Activated T-helper 1 cell treated with anti-CD3 and anti-CD28 coated beads, Interleukin-2, amount 50 U/mL, for 16 hours (primary cell): ENCODE measurements at regions not wholly inside any gene's neighbourhood (a gene's known extent, or its start where the extent isn't known, plus 50 kb on each side); places are given as distances from the start of the nearest gene placed in this dataset.

Source experiments
- DNase-seq, 2 donors: peaks; one replicate each; pipeline ENCODE4 v3.0.0-alpha.2; 2020; ENCODE audit warnings: low read depth in 1 of 2, low spot score in 1 of 2

DNA sequence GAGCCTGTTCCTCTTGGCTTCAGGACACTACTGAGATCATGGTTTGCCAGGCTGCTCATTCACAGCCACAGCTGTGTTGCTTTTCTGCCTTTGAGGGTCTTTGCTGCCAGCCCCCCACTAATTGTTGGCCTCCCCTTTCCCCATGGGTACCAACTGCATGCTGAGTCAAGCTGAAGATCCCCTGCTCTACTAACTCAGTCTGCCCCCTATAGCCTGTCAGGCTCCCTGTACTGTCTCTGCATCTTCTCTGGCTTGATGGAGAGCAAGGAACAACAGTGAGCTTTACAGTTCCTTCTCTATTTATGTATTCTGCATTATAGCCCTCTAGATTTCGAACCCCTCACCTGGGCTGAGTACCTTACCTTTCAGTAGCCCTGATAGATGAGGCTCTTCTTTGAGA is 257.6 kb upstream of the CADM1 start:
- DNase-seq: no peak

DNA sequence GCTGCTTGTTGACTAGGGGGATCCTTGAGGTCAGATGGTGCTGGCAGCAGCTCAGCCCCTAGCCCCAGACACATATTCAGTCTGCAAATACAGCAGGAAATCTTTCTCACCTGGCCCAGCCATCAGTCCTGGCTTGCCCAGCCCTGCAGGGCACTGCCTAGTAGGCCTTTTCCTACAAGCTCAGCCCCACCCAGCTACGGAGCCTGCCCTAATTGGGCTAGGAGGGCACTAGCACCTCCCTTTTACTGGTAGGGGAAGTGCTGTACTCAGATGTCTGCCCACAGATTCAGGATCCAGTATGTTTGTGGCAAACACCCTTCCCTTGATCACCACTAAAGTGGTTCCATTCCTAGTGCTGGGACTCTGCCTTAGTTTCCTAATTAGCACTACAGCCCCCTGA is 257.1 kb upstream of the CADM1 start:
- no peak for DNase-seq

DNA sequence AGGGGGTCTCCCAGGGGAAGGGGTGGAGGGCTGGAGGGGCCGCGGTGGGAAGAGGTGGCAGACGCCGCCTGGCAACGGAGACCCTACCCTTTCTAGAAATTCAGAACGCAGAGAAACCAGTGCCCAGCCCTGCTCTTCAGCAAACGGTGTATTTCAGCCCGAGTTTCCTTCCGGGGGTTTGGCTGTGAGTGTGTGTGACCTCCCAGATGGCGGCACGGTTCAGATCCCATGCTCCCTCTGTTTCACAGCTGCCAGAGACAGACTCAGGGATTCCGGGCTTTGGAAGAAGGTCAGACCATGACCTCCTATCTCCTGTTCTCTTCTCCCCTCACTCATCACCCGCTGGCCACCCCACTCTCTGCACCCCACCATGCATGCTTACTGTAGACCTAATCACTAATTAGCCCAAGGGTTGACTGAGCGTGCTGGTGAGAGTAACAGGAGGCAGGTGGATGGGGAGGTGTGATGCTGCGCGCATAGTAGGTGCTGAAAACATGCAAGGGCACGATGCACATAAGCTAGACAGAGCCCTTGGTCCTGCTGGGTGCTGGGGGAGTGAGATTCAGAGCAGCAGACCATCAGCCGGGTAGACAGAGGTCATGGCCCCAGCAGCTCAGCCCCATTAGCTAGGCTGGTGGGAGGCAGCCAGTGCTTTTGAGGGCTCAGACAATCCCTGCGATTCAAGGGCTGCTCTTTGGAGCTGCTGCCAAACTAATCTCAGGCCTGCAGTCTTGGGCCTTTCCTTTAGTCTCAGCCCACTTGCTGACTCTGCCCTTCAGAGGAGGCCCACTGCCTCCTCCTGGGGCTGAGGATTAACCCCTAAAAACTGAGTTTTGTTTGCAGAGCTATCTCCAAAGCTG is 256.5 kb upstream of the CADM1 start:
- no peak for DNase-seq

DNA sequence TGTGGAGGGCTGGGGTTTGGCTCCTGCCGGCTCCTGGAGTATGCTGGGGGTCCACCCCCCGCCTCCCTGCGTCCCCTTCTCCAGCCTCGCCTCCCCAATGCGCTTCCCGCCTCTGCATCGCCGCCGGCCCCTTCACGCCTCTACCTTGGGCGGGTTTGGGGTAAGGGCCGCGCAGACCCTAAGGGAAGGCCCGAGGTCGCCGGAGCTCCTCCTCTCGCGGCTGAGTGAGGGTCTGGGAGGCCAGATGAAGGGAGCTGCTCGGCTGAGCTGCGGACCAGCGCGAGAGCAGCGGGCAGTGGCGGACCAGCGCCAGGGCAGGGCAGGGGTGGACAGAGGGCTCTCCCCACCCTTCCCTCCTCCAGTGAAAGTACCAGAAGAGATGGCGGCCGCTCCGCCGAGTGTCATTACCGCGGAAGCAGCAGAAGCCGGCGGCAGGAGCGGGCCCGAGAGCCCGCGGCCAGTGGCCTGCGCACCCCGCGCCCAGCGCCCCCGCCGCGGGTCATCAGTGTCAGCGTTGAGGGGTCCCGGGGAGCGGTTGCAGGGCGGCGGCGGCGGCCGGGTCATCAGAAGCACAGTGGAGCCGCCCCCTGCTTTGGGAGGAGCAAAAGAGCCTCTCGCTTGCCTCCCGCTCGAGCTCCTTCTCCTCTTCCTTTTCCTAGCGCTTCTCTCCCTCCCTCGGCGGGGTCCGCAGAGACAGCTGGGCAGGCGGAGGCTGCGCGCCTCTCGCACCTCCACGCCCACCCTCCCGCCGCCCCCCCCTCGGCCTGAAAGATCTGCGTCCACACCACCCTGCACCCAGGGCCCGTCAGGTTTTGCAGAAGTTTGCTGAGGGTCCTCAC is 255.6 kb upstream of the CADM1 start:
- no peak for DNase-seq

DNA sequence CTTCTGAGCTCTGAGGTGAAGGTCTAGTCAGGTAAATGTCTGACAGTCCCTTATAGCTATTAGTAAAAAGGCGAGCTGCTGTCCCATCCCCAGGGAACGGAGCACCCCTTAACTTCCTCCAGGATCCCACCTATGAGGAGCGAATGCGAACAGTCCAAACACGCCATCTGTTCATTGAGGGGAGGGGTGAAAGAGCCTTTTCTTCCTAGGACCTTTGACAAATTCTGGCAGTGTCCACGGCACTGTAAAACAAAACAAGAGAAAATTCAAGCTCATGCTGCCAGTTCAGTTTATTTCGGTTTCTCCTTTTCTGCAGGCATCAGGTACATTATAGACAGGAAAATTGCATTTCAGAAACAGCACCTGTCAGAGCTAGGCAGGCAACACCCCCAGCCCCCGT is 253.8 kb upstream of the CADM1 start:
- no peak for DNase-seq

DNA sequence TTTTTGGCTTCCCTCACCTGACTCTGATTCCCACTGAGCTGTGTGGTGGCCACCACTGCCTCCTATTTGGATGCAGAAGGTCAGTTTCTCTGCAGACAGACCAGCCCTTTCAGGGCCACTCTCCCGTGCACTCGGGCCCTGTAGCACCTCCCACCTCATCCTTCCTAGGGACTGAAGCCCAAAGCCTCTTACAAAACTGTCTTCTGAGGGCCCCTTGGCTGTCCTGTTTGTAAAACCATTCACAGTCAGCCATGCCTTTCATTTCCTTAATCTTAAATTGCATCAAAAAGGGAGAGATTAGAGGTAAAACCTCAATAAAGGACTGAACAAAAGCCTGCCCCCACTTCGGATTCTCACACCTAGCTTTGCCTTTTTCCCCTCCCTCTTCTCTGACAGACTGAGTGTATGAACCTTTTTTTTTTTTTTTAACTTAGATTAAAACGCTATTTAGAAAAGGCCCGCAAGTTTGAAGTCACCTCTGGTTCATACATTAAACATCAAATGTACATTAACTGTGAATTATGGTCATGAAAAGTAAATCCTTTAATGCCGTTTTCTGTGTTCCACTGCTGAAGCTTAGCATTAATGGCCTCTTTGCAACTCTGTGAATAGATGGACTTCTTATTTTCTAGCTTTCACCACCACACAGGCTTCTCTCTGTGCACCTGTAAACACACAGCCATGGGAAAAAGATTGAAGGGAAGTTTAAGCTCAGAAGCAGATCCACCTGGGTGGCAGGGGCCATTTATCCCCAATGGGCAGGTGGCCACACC is 247.2 kb upstream of the CADM1 start:
- no peak for DNase-seq

DNA sequence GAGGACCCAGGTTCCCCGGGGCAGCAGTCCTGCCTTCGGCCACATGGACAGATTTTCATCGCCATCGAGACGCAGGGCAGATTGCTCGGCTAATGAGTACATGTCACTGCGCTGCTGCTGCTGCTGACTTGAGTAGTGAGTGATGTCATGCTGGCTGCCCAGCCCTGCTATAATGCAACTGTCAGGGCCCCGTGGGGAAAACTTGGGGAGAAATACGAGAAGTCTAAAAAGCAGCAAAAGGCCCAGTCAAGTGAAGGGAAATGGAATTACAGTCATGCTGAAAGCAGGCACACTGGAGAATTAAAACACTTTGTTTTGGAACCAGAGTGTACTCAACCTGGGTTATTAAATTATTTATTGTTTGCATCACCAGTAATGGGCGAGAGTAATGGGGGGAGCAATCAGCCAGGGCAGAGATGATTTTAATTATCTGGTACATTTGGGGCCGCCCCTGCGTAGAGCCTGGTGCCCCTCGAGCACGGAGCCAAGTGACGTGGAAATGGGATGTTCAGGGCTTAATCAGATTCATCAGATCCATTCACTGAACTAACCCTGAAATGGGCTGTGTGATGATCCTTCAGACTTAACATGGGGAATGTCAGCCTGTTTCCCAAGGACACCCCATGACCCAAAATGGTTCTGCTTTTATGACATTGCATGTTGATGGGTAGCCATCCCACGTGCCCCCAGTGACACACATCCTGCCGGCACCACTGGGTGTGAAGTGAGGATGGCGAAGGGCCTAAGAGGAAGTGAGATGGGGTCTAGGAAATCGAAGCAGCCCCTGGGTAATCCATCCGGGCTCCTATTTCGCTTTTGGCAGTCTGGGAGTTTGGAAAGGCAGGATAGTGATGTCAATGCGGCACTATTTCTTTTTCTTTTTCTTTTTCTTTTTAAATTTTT is 241.6 kb upstream of the CADM1 start:
- DNase-seq: no peak

DNA sequence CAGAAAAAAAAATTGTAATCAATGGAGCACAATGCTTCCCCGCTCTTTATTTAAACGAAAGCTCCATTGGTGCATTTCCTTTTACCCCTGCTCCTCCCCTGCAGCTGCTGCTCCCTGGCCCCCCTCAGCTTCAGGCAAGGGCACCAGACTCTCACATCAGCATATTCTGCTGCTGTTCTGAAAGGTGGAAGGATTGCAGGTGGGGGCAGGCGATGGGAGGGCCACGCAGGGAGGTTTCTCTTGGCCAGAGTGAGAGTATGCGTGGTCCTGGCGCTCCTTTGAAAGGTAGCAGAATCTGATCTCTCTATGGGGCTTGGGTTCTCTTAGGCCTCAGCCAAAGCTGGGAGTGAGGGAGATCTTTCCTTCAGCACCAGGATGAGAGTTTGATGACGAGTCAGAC is 240.9 kb upstream of the CADM1 start:
- no peak for DNase-seq

DNA sequence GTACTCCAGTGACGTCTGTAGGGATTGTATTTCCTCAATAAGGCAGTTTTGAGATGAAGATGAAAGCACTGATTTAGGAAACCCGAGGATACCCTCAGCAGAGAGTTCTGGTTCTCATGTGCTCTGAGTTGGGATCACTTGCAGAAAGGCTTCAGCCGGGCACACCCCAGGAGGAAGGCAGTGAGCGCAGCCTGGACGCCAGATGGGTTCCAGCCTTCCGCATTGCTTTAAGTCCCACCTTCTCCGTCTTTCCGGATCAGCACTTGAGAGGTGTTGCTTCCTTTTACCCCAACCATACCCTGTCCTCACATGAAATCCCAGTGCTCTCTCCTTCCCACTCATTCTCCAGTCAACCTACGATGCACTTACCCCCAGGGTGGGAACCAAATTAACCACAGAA is 239.5 kb upstream of the CADM1 start:
- no peak for DNase-seq

DNA sequence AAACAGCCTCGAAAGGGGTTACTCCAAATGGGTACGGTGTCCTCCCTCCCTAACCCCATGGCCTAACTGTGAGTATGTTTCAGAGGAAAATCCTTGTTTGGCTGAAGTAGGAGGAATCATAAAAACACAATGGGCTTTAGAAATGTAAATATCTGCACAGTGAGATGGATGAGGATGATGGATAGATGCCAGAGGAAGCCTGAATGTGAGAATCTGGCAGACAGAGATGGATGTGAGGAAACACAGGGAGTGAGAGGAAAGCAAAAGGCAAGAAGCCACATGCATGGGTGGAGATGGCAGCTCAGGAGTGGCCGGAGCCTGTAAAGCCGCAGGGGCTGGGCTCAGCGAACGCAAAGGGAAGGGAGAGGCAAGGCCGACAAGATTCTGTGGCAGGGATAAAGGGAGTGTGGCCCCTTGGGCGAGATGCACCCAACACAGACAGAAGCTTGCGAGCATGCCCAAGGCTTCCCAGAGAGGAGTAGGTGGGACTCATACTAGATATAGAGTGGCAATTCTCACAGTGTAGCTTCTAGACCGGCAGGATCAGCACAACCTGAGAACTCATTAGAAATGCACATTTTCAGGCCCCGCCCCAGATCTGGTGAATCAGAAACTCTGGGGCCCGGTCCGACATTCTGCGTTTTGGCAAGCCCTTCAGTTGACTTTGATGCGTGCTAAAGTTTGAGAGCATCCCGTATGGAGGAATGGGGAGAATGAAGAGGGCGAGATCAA is 237.3 kb upstream of the CADM1 start:
- no peak for DNase-seq

DNA sequence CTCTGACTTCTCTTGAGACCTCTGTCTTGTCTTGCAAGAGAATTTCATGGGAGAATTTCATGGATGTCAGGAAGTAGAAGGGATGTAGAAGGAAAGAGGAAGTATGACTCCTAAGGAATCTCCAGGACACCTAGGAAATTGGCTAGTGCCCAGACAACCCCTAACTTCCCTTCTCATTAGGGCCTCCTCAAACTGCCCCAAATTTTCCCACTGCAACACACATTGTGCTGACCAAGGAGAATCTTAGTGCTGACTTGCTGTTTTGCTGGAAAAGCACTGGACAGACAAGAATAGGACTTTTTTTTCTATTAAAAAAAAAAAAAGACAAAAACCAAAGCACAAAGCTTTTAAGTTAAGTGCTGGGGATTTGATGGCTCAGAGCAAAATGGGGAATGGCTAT is 236.1 kb upstream of the CADM1 start:
- DNase-seq: no peak

DNA sequence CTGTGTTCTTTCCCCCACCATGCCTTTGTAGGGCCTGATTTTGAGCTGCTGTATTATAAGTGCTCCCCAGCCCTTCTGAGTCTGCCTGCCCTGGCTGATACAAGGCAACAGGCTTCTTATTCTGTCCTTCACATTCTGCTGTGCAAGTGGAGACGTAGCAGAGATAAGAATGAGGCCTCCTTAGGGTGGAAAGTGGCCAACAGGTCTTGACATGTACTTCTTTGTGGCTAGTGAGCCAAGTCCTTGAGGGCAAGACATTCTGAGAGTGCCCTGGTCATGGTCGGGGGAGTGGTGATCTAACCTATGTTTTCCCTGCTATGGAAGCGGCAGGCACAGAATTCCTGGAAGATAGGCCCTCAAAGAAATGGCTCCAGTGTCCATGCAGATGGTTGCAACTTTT is 235.7 kb upstream of the CADM1 start:
- no peak for DNase-seq

DNA sequence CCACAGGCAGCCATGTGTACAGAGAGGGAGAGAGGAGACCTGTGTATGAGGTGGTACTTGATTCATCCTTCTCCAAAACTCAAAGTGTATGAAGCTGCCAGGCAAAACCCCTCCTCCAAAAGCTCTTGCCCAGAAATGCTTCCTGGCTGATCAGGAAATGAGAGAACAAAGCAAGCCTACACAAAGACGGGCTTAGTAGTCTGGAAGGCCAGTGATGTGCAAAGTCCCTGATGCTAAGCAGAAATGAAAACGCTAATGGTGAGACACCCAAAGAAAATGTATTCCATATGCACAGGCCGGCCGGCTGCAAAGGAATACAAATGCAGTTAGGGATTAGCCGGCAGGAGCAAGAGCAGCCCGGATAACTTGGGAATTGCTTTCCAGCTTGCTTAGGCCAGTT is 234.9 kb upstream of the CADM1 start:
- no peak for DNase-seq

DNA sequence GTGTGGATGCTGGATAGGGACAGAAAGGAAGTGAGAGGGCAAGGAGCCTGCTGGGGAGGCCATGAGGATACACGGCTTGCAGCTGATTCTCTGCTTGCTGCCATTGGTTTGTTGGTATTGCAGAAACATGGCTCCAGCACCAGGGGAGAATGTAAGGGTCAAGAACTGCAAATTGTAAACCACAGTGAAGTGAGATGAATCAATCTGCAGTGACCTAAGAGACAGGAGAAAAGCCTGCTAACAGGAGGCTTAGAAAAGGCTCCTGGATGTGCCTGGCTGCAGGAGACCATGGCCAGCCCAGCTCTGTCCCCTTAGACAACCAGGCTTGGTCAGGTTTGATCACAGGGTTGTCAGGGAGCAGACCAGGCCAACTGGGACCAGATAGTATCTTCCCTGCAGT is 233.7 kb upstream of the CADM1 start:
- no peak for DNase-seq

DNA sequence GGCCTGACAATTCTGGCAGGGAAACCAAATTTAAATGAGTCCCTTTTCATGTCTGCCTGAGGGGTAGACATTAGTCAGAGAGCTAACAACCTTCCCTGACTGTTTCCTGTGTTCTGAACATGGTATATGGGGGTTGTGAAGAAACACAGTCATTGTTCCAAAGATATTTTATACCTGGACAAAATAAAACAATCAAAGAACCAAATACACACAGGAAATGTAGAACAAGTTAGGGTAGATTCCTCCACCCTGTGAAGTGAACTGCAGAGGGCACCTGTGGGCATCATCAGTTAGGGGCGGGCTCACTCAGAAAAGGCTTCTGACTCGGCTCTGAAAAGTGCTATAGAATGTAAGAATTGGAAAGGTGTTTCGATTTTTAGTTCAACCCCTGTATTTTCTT is 231.9 kb upstream of the CADM1 start:
- DNase-seq: no peak

DNA sequence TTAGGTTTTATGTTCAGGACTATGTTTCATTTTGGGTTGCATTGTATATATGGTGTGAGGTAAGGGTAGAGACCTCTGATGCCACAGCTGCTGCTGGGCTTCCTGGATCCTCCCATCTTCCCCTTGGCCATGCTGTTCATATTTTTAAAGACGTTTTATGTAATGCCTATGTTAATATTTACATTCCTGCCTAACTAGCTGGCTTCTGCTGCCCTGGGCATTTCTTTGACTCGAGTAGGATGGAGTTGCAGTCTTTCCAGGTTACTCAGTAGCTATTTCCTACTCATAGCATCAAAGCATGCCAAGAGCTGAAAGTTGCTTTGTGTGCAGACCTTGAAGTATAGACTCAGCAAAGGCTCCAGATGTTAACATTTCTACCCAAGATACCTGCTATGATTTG is 220.5 kb upstream of the CADM1 start:
- DNase-seq: no peak

DNA sequence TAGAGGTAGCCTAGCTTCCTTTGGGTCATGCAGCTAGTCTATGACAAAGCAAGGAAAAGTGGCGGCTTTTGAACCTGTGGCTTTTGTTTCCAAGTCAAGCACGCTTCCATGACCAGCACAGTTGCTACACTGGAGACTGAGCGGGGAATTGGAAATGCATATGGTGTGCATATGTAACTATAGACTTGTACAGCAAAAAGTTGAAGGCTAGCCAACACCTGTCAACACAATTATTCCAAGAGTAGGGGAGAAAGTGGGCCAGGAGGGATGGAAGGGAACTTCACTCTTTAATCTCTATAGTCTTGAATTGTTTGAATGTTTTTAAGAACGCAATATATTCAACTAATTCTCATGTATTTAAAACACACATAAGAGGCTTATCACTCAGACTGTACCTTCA is 218.5 kb upstream of the CADM1 start:
- DNase-seq: no peak

DNA sequence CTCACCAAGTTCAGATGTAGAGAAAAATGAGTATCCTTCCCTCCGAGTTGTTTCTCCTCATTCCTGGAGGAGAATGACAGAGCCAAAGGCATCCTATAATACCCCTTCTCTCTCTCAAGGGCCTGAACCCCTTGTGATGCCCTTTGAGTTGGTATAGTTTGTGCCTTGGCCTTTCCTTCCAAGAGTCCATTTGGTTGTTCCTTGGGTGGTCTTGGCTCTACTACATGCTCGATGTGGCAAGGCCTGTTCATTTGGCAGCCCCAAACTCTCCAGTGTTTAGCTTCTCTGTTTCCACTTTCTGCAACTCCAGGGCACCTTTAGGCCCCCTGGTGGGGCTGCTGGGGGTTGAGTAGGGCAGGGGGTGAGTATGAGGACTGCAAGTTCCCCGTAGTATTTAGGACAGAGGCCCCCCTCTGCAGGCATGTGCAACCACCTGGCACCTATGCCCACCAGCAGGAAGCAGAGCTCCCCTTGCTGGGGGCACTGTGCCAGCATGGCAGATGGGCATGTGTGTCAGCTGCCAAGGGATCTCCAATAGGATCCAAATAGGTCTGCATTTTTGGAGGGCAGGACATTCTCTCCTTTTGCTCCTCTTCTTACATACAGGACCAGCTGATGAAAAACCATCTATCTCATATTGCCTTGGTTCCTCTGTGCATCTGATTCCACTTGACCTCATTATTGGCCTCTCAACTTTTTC is 217.2 kb upstream of the CADM1 start:
- no peak for DNase-seq

DNA sequence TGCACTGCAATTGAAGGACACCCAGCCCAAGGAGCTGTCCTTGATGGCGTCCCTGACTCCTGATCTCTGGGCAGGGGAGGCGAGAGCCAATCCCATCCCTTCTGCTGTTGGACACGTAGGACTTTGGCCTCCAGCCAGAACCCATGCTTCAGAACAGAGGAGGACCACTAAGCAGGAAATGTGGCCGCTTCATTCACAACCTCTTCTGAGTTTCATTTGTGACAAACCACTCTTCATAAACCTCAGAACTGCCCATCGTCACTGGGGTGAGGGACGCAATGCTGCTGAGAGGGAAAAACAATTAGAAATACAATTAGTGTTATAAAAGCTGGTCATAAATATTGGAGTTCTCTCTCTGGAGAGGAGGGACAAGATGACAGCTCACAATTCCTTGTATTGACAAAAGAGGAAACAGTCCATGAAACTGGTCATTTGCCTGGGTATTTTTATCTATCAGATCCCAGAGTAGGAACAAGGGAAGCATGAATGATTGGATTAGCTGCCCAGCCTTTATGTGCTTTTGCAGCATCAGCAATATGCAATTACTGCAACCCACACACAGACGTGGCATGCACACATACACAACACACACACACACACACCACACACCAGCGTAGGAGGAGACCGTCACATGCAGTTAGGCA is 216.5 kb upstream of the CADM1 start:
- no peak for DNase-seq
